Smooth muscle cell (in vitro differentiated cells): ENCODE measurements at regions not wholly inside any gene's neighbourhood (a gene's known extent, or its start where the extent isn't known, plus 50 kb on each side); places are given as distances from the start of the nearest gene placed in this dataset.

Experiments used
- DNase-seq: peaks from one replicate; lab custom pipeline; 2025; ENCODE audit not compliant: unreplicated experiment; lab: John Stamatoyannopoulos, UW
- H2AFZ ChIP-seq: fragments of 200-600 bp; sonication (generic); 2 replicates; pipeline ENCODE4 v1.6.0; 2016; ENCODE audit warnings: antibody characterized with exemption, low read depth, mild to moderate bottlenecking
- H3F3A ChIP-seq: fragments of 200-600 bp; sonication (generic); 2 replicates; pipeline ENCODE4 v1.6.0; 2017; ENCODE audit warnings: antibody characterized with exemption, low read depth
- H3K27ac ChIP-seq: fragments of 200-600 bp; sonication (generic); 2 replicates; pipeline ENCODE4 v1.5.1; 2016; ENCODE audit warnings: low read depth, mild to moderate bottlenecking
- H3K27me3 ChIP-seq: fragments of 200-600 bp; sonication (generic); 2 replicates; pipeline ENCODE4 v1.6.1; 2016; ENCODE audit warnings: low read depth, mild to moderate bottlenecking
- H3K36me3 ChIP-seq: fragments of 200-600 bp; sonication (generic); 2 replicates; pipeline ENCODE4 v1.5.1; 2016; ENCODE audit warnings: low read depth
- H3K4me1 ChIP-seq: fragments of 200-600 bp; sonication (generic); 2 replicates; pipeline ENCODE4 v1.5.1; 2016; ENCODE audit warnings: low read depth
- H3K4me2 ChIP-seq: fragments of 200-600 bp; sonication (generic); 2 replicates; pipeline ENCODE4 v1.6.0; 2016; ENCODE audit warnings: mild to moderate bottlenecking
- H3K4me3 ChIP-seq: fragments of 200-600 bp; sonication (generic); 2 replicates; pipeline ENCODE4 v1.5.1; 2016; ENCODE audit warnings: mild to moderate bottlenecking
- H3K79me2 ChIP-seq: fragments of 200-600 bp; sonication (generic); 2 replicates; pipeline ENCODE4 v1.6.0; 2016; ENCODE audit warnings: low read depth, mild to moderate bottlenecking
- H3K9ac ChIP-seq: fragments of 200-600 bp; sonication (generic); 2 replicates; pipeline ENCODE4 v1.6.0; 2016; ENCODE audit warnings: low read depth
- H3K9me3 ChIP-seq: fragments of 200-600 bp; sonication (generic); replicated peaks from 2 replicates; pipeline ENCODE4 v1.5.1; 2016; ENCODE audit warnings: low read depth
- H4K20me1 ChIP-seq: fragments of 200-600 bp; sonication (generic); 2 replicates; pipeline ENCODE4 v1.6.0; 2016; ENCODE audit warnings: low read depth
- CTCF ChIP-seq: fragments of 200-600 bp; sonication (generic); IDR thresholded peaks from 2 replicates; pipeline ENCODE4 v1.5.1; 2017; ENCODE audit warnings: borderline replicate concordance, mild to moderate bottlenecking, antibody characterized with exemption; ENCODE audit not compliant: insufficient read depth, poor library complexity, severe bottlenecking
- WGBS: methylation state at CpG from one replicate; pipeline ENCODE4 v1.1.7; 2016; ENCODE audit warnings: low lambda C conversion rate; 5-methylcytosine and 5-hydroxymethylcytosine counted together

DNA sequence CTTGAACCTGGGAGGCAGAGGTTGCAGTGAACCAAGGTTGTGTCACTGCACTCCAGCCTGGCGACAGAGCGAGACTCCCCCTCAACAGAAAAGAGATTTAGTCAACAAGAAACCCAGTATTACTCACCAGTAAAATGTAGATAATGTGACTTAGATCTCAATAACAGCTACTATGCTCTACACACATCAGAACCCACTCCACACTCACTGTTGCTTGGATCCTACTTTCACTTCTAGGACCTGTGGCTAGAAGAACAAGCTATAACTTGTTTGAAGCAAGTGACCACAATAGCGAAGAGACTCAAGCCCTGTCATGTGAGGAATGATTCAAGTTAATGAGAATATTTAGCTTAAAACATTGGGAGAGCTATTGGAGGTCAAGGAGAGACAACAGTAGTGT, 100.7 kb downstream of the ANXA2 start:
- Histone ChIP-seq H3K27me3 (no peaks in the 10 kb centered on the region), H3K9me3 (no peaks in the 10 kb centered on the region), H3K36me3 (no peaks in the 10 kb centered on the region), H3K9ac (no peak overlapping the region), H2AFZ (no peak overlapping the region), H3K79me2 (no peaks in the 10 kb centered on the region), H3K27ac (no peak overlapping the region), H3F3A (no peaks in the 10 kb centered on the region), H3K4me2 (no peak overlapping the region), H3K4me3 (no peak overlapping the region), H3K4me1 (peaks cover 4% of the 10 kb centered on the region), H4K20me1 (no peaks in the 10 kb centered on the region)
- TF ChIP-seq CTCF: no peak
- 88% methylated on average over 3 of the region's 3 CpGs for WGBS
- DNase-seq: no peak
